ENCODE measurements at regions not wholly inside any gene's neighbourhood (a gene's known extent, or its start where the extent isn't known, plus 50 kb on each side); places are given as distances from the start of the nearest gene placed in this dataset.

DNA sequence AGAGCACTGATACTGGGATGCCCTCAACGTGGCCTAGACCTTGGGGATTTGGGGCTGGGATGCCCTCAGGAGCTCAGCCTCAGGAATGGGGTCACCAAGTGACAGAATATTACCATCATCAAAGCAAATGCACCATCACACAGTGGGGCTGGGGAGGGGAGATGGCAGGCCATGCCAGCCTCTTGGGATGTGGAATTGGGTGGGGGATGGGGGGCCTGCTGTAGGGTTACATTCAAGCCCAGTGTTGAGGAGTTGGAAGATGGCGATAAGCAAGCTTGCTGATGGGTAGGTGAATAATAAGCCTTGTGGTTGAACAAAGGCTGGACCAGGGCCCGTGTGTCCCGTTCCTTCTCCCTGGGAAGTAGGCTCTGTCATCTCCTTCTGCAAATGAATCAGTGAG, 69.1 kb upstream of the GPR12 start:
- Mint-ChIP-seq H3K27ac (ENCODE audit: low read depth, unreplicated experiment) (no peak overlapping the region), H3K36me3 (ENCODE audit: insufficient read depth, unreplicated experiment) (no peaks in the 10 kb centered on the region), H3K27me3 (ENCODE audit: insufficient read depth, unreplicated experiment) (peaks cover 49% of the 10 kb centered on the region), H3K9me3 (ENCODE audit: unreplicated experiment) (no peaks in the 10 kb centered on the region), H3K4me1 (ENCODE audit: insufficient read depth, unreplicated experiment) (no peaks in the 10 kb centered on the region), H3K4me3 (ENCODE audit: unreplicated experiment) (no peak overlapping the region)
- POLR2A ChIA-PET, result no interaction called here
- DNase-seq (ENCODE audit: unreplicated experiment), result no peak
- BruUV-seq (replicated peaks), result no TSS peak
- intact Hi-C loops (cut with micrococcal nuclease), result no loop called here
- CTCF ChIA-PET, result no interaction called here
- TF ChIP-seq, protein P1, sequence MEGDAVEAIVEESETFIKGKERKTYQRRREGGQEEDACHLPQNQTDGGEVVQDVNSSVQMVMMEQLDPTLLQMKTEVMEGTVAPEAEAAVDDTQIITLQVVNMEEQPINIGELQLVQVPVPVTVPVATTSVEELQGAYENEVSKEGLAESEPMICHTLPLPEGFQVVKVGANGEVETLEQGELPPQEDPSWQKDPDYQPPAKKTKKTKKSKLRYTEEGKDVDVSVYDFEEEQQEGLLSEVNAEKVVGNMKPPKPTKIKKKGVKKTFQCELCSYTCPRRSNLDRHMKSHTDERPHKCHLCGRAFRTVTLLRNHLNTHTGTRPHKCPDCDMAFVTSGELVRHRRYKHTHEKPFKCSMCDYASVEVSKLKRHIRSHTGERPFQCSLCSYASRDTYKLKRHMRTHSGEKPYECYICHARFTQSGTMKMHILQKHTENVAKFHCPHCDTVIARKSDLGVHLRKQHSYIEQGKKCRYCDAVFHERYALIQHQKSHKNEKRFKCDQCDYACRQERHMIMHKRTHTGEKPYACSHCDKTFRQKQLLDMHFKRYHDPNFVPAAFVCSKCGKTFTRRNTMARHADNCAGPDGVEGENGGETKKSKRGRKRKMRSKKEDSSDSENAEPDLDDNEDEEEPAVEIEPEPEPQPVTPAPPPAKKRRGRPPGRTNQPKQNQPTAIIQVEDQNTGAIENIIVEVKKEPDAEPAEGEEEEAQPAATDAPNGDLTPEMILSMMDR (IDR thresholded peaks at IDR 0.05; ENCODE audit: unreplicated experiment), result no peak

- DNase-seq (ENCODE audit: unreplicated experiment), result no peak
- Mint-ChIP-seq H3K9me3 (ENCODE audit: unreplicated experiment) (no peaks in the 10 kb centered on the region), H3K27ac (ENCODE audit: low read depth, unreplicated experiment) (no peak overlapping the region), H3K27me3 (ENCODE audit: insufficient read depth, unreplicated experiment) (peaks cover 31% of the 10 kb centered on the region), H3K4me1 (ENCODE audit: insufficient read depth, unreplicated experiment) (no peaks in the 10 kb centered on the region), H3K36me3 (ENCODE audit: insufficient read depth, unreplicated experiment) (no peaks in the 10 kb centered on the region), H3K4me3 (ENCODE audit: unreplicated experiment) (no peak overlapping the region)
- intact Hi-C loops (cut with micrococcal nuclease), result no loop called here
- CTCF ChIA-PET, result no interaction called here
- TF ChIP-seq, protein P1 (IDR thresholded peaks at IDR 0.05; ENCODE audit: unreplicated experiment), result no peak
- POLR2A ChIA-PET, result no interaction called here
- BruUV-seq (replicated peaks), result no TSS peak
Measured at GRCh38 chr13:26824581-26824980, 64.0 kb upstream of the GPR12 start.

- TF ChIP-seq, protein P1 (IDR thresholded peaks at IDR 0.05; ENCODE audit: unreplicated experiment), result no peak
- Mint-ChIP-seq H3K4me3 (ENCODE audit: unreplicated experiment) (no peak overlapping the region), H3K36me3 (ENCODE audit: insufficient read depth, unreplicated experiment) (no peaks in the 10 kb centered on the region), H3K9me3 (ENCODE audit: unreplicated experiment) (no peaks in the 10 kb centered on the region), H3K27me3 (ENCODE audit: insufficient read depth, unreplicated experiment) (peaks cover 32% of the 10 kb centered on the region), H3K27ac (ENCODE audit: low read depth, unreplicated experiment) (no peak overlapping the region), H3K4me1 (ENCODE audit: insufficient read depth, unreplicated experiment) (no peaks in the 10 kb centered on the region)
- ChIA-PET CTCF (interaction anchor here (1.4 kb wide), 1 partner anchor 13 kb away, joined by 5 read pairs; no protein-coding TSS in a partner anchor), POLR2A (interaction anchor here (1.0 kb wide), 1 partner anchor 9 kb away, joined by 4 read pairs; no protein-coding TSS in a partner anchor)
- DNase-seq (ENCODE audit: unreplicated experiment), result no peak
- intact Hi-C loops (cut with micrococcal nuclease), result no loop called here
- no TSS peak for BruUV-seq (replicated peaks)
Measured at GRCh38 chr13:26822146-26822545, 61.6 kb upstream of the GPR12 start.

- BruUV-seq (replicated peaks), result no TSS peak
Measured at GRCh38 chr13:26821672-26822071, 61.1 kb upstream of the GPR12 start.

More at GRCh38 chr13:26821672-26822071, 61.1 kb upstream of the GPR12 start:
- H3K27ac Mint-ChIP-seq (ENCODE audit: low read depth, unreplicated experiment), result no peak overlapping the region
- peaks cover 37% of the 10 kb centered on the region for H3K27me3 Mint-ChIP-seq (ENCODE audit: insufficient read depth, unreplicated experiment)
- no peaks in the 10 kb centered on the region for H3K4me1 Mint-ChIP-seq (ENCODE audit: insufficient read depth, unreplicated experiment)
- TF ChIP-seq, protein P1 (IDR thresholded peaks at IDR 0.05; ENCODE audit: unreplicated experiment), result no peak
- no peak overlapping the region for H3K4me3 Mint-ChIP-seq (ENCODE audit: unreplicated experiment)
- POLR2A ChIA-PET, result interaction anchor here (1.0 kb wide), 1 partner anchor 9 kb away, joined by 4 read pairs; no protein-coding TSS in a partner anchor
- CTCF ChIA-PET, result interaction anchor here (1.4 kb wide), 1 partner anchor 13 kb away, joined by 5 read pairs; no protein-coding TSS in a partner anchor
- no peaks in the 10 kb centered on the region for H3K36me3 Mint-ChIP-seq (ENCODE audit: insufficient read depth, unreplicated experiment)
- intact Hi-C loops (cut with micrococcal nuclease), result no loop called here
- no peaks in the 10 kb centered on the region for H3K9me3 Mint-ChIP-seq (ENCODE audit: unreplicated experiment)
- DNase-seq (ENCODE audit: unreplicated experiment), result no peak

All from MCF 10A (cell line).